DND-41 (cell line): ENCODE measurements at regions not wholly inside any gene's neighbourhood (a gene's known extent, or its start where the extent isn't known, plus 50 kb on each side); places are given as distances from the start of the nearest gene placed in this dataset.
"Not testable (repeated sequence)": the region's sequence is repeated elsewhere in the genome, so short reads cannot be mapped to it uniquely, and the experiment has no call there.

Experiments used
- ATAC-seq: fragments of 200-7000 bp; cut with Tn5 transposase; 3 replicates; pipeline ENCODE4 v1.9.1; 2021; ENCODE audit warnings: low read depth; ENCODE audit not compliant: insufficient read depth
- DNase-seq: peaks from one replicate; pipeline ENCODE4 v3.0.0-alpha.2; 2020
- H2AFZ ChIP-seq: 2 replicates; pipeline ENCODE4 v1.6.0; 2012; ENCODE audit warnings: low read depth, low read length
- H3K27ac ChIP-seq: 2 replicates; pipeline ENCODE4 v1.5.1; 2012; ENCODE audit warnings: low read length, inconsistent platforms
- H3K27me3 ChIP-seq: fragments of 200-600 bp; sonication (generic); 2 replicates; pipeline ENCODE4 v1.6.0; 2012; ENCODE audit warnings: low read length, mild to moderate bottlenecking, inconsistent platforms; ENCODE audit not compliant: insufficient read depth, poor library complexity
- H3K36me3 ChIP-seq: 2 replicates; pipeline ENCODE4 v1.5.1; 2012; ENCODE audit warnings: low read length, inconsistent platforms; ENCODE audit not compliant: insufficient read depth
- H3K4me1 ChIP-seq: 2 replicates; pipeline ENCODE4 v1.5.1; 2012; ENCODE audit warnings: mild to moderate bottlenecking, low read length; ENCODE audit not compliant: insufficient read depth
- H3K4me2 ChIP-seq: 2 replicates; pipeline ENCODE4 v1.6.0; 2012; ENCODE audit warnings: mild to moderate bottlenecking, moderate library complexity, low read length, inconsistent platforms; ENCODE audit not compliant: insufficient read depth
- H3K4me3 ChIP-seq, 2 experiments: fragments of 200-600 bp in 1 of 2; shearing (Covaris generic) in 1 of 2; 2 replicates each; pipeline ENCODE4 v1.5.1; 2012 to 2016; ENCODE audit warnings: inconsistent platforms in 2 of 2, low read length in 2 of 2, mild to moderate bottlenecking in 2 of 2, low read depth in 1 of 2, moderate library complexity in 1 of 2
- H3K79me2 ChIP-seq: 2 replicates; pipeline ENCODE4 v1.6.0; 2012; ENCODE audit warnings: low read length, inconsistent platforms; ENCODE audit not compliant: insufficient read depth
- H3K9ac ChIP-seq: 2 replicates; pipeline ENCODE4 v1.6.0; 2012; ENCODE audit warnings: low read depth, mild to moderate bottlenecking, inconsistent platforms, low read length, moderate library complexity
- H3K9me3 ChIP-seq: 2 replicates; pipeline ENCODE4 v1.5.1; 2012; ENCODE audit warnings: low read length, moderate library complexity, mild to moderate bottlenecking, inconsistent platforms; ENCODE audit not compliant: insufficient read depth, severe bottlenecking
- H4K20me1 ChIP-seq: 2 replicates; pipeline ENCODE4 v1.6.0; 2012; ENCODE audit warnings: low read length; ENCODE audit not compliant: insufficient read depth
- CTCF ChIP-seq: IDR thresholded peaks from 2 replicates; pipeline ENCODE4 v1.5.1; 2012; ENCODE audit warnings: borderline replicate concordance, low read length, moderate library complexity, mild to moderate bottlenecking; ENCODE audit not compliant: poor library complexity, severe bottlenecking; ENCODE audit errors: extremely low read depth
- EZH2 ChIP-seq: IDR thresholded peaks from 3 replicates; pipeline ENCODE4 v1.6.1; 2012; ENCODE audit warnings: borderline replicate concordance, low read depth, mild to moderate bottlenecking, moderate library complexity, low read length, inconsistent platforms; ENCODE audit not compliant: severe bottlenecking

GRCh38 chr14:89669193-89669592 lies 252.2 kb upstream of the FOXN3 start:
- TF ChIP-seq CTCF (no peak), EZH2 (no peak)
- H2AFZ ChIP-seq = no peak overlapping the region
- no peaks in the 10 kb centered on the region for H4K20me1 ChIP-seq
- no peak overlapping the region for H3K27ac ChIP-seq
- H3K36me3 ChIP-seq = no peaks in the 10 kb centered on the region
- H3K9me3 ChIP-seq = peaks cover 7% of the 10 kb centered on the region
- H3K4me1 ChIP-seq = no peaks in the 10 kb centered on the region
- no peak overlapping the region for H3K9ac ChIP-seq
- no peaks in the 10 kb centered on the region for H3K27me3 ChIP-seq
- H3K4me3 ChIP-seq = no peak overlapping the region
- H3K79me2 ChIP-seq = no peaks in the 10 kb centered on the region
- DNase-seq (no peak), ATAC-seq (no peak)
- H3K4me2 ChIP-seq = no peak overlapping the region

DNA sequence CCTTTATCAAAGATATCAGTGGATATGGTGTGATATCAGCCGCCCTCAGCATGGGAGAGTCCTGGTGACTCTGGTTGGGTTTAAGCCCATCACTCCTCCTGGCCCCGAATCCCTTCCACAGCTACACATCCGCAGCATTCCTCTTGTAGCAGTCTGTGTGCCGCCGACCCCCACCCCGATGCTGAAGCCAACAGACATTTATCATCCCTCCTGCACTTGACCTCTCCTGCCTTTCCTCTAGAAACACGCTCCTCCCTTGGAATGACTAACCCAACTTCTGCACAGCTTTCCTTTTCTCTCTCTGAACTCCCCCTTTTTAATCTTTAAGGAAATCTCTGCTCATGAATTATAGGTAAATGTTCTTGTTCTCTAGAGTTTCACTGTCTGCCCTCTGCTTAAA lies 250.9 kb upstream of the FOXN3 start:
- Histone ChIP-seq H3K79me2 (no peaks in the 10 kb centered on the region), H3K27me3 (no peaks in the 10 kb centered on the region), H3K36me3 (no peaks in the 10 kb centered on the region), H3K4me3 (no peak overlapping the region), H3K4me1 (no peaks in the 10 kb centered on the region), H4K20me1 (no peaks in the 10 kb centered on the region), H3K9me3 (peaks cover 7% of the 10 kb centered on the region), H2AFZ (no peak overlapping the region), H3K27ac (no peak overlapping the region), H3K4me2 (no peak overlapping the region), H3K9ac (no peak overlapping the region)
- DNase-seq (no peak), ATAC-seq (no peak)
- TF ChIP-seq CTCF (no peak), EZH2 (no peak)

GRCh38 chr14:89665300-89666081 lies 248.5 kb upstream of the FOXN3 start:
- H3K4me3 ChIP-seq, H4K20me1 ChIP-seq, H3K4me2 ChIP-seq, H3K9me3 ChIP-seq, H3K27me3 ChIP-seq, H3K27ac ChIP-seq, H3K4me1 ChIP-seq, H3K9ac ChIP-seq, H3K79me2 ChIP-seq, DNase-seq, ATAC-seq, H3K36me3 ChIP-seq, H2AFZ ChIP-seq: not testable (repeated sequence)

DNA sequence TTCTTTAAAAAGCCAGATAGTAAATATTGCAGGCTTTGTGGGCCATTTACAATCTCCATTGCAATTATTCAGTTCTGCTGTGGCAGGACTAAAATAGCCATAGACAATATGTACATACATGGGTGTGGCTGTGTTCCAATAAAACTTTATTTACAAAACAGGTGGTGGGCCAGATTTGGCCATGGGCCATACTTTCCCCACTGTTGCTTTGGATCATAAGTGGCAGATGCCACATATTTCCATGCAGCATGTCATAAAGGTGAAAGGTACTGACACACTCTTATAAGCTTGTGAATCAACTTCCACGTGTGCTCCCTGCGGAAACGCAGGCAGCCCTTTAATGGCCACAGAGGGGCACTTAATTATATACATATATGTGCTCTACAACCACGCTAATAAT lies 244.4 kb upstream of the FOXN3 start:
- TF ChIP-seq EZH2 (no peak), CTCF (no peak)
- no peaks in the 10 kb centered on the region for H3K36me3 ChIP-seq
- H3K4me2 ChIP-seq = no peak overlapping the region
- H4K20me1 ChIP-seq = no peaks in the 10 kb centered on the region
- no peak for DNase-seq
- no peak overlapping the region for H3K27ac ChIP-seq
- H3K27me3 ChIP-seq = no peaks in the 10 kb centered on the region
- ATAC-seq = no peak
- H3K79me2 ChIP-seq = no peaks in the 10 kb centered on the region
- peaks cover 12% of the 10 kb centered on the region for H3K9me3 ChIP-seq
- no peak overlapping the region for H2AFZ ChIP-seq
- H3K4me1 ChIP-seq = no peaks in the 10 kb centered on the region
- H3K9ac ChIP-seq = no peak overlapping the region
- no peak overlapping the region for H3K4me3 ChIP-seq

GRCh38 chr14:89660625-89661233 lies 243.7 kb upstream of the FOXN3 start:
- not testable (repeated sequence) for H3K4me2 ChIP-seq, H3K9ac ChIP-seq, H3K27ac ChIP-seq

More at GRCh38 chr14:89660625-89661233, 243.7 kb upstream of the FOXN3 start:
- not testable (repeated sequence) for H3K27me3 ChIP-seq, H3K4me1 ChIP-seq, H3K36me3 ChIP-seq, H4K20me1 ChIP-seq, H3K4me3 ChIP-seq, H2AFZ ChIP-seq, ATAC-seq, H3K79me2 ChIP-seq, DNase-seq
- H3K9me3 ChIP-seq = peaks cover 12% of the 10 kb centered on the region
